Activated CD8-positive, alpha-beta memory T cell treated with anti-CD3 and anti-CD28 coated beads, Interleukin-2, amount 50 U/mL, for 24 hours (primary cell): ENCODE measurements at regions not wholly inside any gene's neighbourhood (a gene's known extent, or its start where the extent isn't known, plus 50 kb on each side); places are given as distances from the start of the nearest gene placed in this dataset.

Experiments used
- DNase-seq: peaks from one replicate; pipeline ENCODE4 v3.0.0-alpha.2; 2020; ENCODE audit errors: extremely low read depth

DNA sequence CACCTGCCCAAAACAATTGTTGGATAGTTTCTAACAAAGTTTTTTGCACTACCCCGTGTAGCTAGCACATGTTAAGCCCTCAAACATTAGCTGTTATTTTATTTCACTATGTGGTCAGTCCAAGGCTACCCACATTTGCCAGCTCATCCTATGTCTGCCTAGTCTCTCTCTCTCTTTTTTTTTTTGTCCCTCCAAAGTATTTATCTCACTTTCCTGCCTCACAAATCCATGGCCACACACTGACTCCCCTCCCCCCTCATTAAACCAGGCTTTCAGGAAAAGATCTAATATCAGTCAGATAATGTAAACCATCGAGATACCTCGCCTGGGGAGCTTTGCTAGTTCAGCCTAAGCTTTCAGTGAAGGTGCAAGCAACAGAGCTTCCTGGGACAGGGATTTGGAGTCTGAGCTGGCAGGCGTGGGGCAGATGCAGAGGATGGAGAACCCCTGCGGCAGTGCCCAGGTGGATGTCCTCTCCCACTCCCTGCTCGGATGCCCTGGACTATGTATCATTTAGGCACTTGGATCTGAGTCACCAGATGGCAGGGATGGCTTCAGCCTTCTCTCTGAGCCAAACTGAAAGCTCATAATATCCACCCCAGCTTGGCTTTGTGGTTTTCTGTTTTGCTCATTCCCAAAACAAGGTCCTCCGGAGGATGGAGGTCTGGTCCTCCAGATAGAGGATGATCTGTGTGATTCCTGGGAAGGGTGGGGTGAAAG, 73.7 kb upstream of the FOXF1 start:
- DNase-seq = no peak

DNA sequence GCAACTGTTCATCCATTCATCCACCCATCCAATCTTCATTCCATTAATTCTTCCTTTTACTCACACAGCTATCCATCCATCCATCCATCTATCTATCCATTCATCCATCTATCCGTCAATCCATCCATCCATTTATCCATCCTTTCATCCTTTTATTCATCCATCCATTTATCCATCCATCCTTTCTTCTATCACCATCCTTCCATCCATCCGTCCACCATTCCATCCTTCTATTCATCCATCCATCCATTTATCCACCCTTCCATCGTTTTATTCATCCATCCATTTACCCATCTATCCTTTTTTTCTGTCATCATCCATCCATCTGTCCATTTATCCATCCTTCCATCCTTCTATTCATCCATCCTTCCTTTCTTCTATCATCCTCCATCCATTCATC, 73.0 kb upstream of the FOXF1 start:
- no peak for DNase-seq

DNA sequence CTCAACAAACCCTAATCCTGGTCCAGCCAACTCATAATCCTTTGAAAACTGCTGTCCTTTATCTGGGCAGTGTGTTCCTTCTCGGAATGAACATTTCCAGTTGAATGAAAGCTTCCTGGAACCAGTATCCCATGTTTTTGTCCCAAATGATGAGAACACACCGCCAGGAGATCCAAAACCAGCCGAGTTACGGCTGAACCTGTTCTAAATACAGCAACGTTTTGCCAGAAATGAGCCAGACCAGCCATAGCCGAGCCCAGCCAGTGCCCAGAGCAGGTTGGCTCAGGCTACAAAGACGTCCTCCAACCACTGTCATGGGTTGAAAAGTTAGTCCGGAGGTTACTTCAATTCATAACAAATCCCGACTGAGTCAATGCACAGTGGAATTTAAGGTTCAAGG, 67.6 kb upstream of the FOXF1 start:
- no peak for DNase-seq

DNA sequence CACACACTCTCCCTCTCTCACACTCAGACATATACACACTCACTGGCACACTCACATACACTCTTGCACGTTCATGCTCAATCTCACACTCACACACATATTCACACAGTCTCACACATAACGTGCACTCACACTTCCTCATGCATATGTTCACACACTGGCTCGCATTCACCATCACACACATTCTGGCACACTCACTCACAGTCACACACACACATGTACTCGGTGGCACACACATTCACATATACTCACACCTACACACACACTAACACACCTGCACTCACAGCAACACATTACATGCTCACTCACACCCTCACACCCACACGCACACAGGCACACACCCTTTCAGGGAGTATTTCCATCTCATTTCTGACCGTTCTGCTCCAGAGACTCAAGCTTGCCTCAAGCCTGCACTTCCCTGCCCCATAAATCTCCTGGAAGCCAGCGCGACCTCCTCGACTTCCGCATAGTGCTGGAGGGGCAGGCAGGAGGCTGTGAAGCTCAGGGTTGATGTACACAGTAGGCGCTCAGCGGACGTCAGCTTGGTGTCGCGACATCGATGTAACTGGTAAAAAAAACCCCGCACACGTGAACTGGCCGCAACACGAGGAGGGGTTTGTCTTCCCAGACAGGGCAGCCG, 66.7 kb upstream of the FOXF1 start:
- DNase-seq = no peak

DNA sequence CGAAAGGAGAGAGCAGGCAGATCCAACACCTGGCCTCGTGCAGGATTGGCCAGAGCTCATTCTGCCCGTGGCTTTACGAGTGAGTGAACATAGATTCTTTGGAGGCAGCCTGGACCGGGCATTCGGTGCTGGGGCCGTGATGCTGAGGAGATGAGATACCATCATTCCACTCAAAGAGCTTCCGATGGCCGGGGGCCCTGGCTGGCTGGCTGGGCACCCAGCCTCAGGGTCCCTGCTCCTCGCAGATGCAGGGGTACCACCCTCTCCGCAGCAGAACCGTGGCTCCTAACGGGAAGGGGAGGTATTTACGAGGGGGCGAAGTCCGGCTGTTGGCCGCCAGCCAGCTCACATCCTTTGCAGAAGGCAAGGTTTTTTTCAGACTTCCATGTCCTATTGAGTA, 66.1 kb upstream of the FOXF1 start:
- no peak for DNase-seq

DNA sequence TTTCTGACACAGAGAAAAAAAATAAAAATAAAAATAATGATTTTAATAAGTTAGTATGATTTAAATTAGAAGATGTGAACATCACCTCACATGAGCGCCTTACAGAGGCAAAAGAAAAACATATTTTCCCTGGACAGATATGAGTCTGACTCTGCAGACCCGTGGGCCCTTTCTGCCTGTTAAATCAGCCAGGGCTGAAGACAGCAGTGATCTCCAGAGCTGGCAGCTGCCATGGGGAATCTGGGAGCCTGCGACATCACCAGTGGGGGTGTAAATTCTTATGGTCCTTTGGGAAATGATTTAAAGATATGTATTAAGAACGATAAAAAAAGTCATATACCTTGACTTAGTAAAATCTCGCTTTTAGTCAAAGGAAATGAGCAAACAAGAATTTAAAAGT, 65.7 kb upstream of the FOXF1 start:
- DNase-seq = no peak

DNA sequence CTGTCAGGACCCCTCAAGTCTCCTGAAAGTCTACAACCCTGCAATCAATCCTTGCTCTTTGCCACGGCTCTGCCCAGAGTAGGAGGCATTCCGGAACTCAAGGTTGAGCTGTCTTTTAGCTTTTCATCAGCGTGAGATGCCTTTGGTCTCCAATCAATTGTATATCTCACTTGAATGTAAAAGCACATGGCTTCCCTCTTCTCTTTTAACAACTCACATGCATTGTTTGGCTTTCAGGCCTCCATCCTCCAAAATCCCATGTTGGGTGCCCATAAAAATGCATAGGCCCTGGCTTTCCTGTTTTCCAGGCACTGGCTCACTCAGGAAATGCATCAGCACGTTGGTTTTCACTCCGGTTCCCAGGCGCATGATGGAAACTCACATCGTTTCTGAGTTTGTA, 64.0 kb upstream of the FOXF1 start:
- no peak for DNase-seq

DNA sequence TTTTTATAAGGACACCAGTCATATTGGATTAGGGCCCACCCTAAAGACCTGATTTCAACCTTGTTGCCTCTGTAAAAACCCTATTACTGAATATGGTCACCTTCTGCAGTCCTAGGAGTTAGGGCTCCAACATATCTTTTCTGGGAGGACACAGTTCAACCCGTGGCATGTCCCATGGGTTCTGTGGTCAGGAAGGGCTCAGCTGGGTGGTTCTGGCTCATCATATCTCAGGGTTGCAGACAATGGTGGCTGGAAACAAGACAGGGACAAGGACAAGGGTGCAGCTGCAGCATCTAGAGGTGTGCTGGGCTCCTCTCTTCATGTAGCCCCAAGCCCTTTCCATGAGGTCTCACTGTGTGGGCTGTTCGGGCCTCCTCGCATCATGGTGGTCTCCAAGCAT, 63.1 kb upstream of the FOXF1 start:
- DNase-seq = no peak

DNA sequence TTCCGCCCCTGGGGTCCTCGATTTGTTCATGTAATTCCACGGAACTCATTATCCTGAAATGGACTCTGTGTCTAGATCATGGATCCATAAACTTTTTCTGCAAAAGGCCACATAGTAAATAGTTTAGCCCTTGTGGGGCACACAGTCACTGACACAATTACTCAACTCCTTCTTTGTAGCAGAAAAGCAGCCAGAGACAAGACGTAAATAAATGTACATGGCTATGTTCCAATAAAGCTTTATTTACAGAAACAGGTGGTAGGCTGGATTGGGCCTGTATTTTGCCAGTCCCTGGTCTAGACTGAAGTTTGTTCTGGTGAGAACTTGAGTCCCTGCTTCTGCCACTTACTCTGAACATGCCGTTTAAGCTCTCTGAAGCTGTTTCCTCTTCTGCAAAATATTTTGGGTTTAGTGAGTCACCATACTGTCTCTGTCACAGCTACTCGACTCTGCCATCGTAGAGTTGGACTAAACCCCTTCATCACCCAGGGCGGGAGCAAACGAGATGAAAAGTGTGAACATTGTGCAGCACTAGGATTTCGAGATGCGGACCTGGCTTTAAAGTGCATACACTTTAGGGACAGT, 61.9 kb upstream of the FOXF1 start:
- DNase-seq = no peak

DNA sequence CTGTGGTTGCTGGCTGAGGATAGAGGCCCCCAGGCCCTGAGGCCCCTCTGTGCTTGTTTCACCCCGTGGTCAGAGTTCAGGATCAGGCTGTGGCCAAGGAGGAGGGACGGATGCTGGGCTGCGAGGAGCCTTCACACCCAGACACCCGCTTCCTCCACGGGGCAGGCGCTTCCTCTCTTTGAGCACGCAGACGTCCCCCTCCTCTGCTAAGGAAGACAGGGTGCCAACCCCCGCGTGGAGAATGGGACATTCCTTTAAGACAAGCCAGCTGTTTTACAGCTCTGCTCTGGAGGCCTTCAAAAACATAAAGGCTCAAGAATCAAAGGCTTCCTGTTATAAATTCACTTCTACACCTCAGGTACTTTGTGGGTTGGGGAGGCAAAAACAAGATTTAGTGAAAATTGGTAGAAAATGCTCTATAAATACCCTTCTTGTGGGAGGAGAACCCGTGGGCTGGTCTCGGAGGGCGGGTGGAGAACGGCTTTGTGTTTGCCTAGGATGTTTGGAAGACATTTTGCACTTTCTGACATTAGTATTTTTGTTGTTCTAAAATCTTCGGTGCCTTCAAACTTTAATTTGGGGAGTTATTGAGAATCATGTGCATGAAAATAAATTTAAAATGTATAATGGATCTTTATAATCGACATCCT, 60.8 kb upstream of the FOXF1 start:
- no peak for DNase-seq

DNA sequence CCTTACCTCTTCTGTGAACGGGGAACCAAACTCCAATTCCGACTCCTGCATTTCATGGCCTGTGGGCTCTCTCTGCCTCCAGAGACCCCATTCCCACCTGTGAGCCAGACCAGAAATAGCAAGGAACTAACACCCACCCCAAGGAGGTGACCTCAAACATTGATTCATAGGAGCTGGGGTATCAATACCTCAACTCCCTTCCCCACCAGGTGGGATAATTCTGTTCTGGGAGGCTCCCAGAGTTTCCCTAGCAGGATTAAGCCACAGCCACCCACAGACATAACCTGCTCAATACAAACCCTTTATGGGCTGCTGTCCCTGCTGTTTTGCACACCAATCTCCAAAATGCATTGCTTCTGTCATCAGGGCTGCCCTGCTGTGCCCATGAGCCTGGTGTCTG, 59.6 kb upstream of the FOXF1 start:
- no peak for DNase-seq

DNA sequence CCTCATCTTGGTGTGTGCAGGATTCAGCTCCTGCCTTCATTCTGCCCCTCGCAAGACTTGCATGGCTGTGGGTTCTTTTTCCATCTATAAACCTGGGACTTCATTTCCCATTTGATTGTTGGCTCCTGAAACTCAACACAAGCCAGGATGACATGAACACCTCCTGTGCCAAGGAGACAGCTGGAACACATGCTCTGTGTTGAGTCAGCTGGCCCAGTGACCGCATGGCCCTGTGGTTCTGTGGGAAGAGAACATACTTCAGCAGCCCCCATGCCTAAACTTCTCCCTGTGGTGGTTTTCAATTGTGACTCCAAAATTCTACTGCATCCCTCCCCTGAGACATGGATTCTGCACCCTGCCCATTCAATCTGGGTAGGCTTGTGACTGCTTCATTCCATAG, 57.9 kb upstream of the FOXF1 start:
- DNase-seq = no peak

DNA sequence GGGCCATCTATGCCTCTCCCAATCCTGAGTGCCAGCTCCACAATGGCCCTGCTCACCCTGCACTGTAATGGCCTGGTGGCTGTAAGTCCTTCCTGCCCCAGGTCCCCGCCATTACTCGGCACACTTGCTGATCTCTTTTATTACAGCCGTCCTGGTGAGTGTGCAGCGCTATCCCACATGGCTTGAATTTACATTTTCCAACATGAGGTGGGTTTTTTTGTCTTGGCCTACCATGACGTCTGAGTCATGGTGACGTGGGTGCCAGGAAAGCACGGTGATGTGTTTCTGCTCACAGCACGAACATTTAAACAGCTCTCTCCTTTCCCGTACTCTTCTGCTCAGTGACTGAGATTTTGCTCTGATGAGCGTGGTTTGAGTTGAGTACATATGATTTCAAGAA, 55.2 kb upstream of the FOXF1 start:
- DNase-seq = no peak

DNA sequence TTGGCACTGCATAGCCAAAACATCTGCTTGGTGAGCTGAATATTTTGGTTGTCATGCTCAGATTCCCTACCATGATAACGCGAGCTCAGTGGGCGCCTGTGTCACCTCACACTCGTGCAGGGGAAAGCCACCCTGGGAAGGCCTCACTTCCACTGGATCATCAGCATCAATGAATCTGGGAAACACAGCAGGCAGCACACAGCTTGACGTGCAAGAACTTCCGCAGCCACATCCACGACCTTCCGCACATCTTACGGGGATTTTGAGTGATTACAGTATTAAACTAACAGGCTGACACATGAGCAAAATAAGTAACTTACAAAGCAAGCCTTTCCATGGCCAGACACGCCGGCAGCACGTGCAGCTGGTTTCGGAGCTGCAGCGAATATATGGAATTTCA, 54.7 kb upstream of the FOXF1 start:
- no peak for DNase-seq

DNA sequence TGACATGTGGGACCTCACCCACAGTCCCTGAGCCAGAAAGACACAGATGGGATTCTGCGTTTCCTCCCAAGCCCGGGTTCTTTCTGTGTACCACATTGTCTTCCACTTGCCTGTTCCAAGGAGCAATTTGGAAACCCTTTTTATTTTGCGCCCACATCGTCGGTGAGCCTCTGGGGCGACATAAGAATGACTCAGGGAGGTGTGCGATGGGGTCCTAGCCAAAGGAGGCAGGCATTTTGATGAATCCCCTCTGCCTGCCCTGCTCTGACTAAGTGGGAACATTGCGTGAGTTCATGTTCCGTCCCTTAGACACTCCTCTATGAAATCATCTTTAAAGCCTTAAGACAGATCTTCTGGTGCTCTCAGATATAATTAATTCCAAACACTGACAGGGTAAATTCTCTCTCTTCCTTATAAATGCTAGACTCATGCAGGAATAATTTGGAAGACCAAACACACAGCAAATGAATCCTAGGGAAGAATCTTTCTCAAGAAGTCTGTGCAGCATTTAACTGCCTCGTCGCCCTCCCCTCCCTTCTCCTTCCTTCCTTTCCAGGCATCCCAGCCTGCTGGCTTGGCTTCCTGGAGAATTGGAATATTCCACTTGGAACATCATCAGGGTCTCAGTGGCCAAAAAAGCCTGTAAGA, 52.7 kb upstream of the FOXF1 start:
- DNase-seq = no peak

DNA sequence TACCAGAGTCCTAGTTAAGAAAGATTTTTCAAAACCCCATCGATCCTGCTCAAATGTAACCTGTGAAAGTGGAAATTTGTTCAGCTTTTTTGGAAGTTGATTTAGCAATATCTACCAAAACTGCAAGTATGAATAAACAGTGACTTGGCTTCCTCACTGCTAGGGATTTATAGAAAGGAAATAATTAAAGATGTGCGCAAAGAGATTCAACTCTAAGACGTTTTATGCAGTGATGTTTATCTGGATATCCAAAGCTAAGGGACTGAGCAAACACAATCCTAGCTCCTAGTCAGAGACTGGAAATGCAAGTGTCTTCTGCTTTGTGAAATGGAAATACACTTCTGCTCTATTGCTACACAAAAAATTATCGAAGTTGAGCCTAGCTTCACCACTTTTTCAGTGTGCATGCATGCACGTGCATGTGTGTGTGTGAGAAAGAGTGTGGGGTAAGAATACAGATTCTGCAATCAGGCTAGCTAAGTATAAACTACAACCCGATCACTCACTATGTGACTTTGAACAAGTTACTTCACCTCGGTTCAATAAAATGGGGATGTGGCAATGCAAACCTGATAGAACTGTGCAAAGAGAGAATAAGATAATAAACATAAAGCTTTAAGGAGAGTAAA, 52.1 kb upstream of the FOXF1 start:
- DNase-seq = no peak

DNA sequence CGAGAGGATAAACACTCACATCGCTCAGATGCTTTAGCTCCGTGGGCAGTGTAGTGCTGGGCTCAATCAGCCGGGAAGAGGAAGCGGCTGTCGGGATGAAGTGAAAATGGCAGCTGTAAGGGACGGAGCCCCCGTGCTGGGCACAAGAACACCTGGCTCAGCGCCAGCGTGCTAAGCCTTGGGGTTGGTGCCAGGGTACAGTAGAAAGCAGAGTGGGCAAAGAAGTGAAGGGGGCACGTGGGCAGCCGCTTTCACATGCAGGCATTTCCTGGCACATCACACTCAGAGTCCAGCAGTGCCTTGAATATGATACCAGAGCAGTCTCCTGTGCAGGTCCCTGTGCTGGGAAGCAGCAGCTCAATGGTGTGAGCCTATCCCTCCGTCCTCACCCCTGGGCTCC, 51.1 kb upstream of the FOXF1 start:
- DNase-seq = no peak
